HCT116 (cell line): ENCODE measurements at regions not wholly inside any gene's neighbourhood (a gene's known extent, or its start where the extent isn't known, plus 50 kb on each side); places are given as distances from the start of the nearest gene placed in this dataset.

Experiments
- ATAC-seq: fragments of 200-7000 bp; cut with Tn5 transposase; 2 replicates; pipeline ENCODE4 v1.9.1; 2020; ENCODE audit warnings: mild to moderate bottlenecking, moderate library complexity
- BruUV-seq: library from RNA; stranded (reverse); fragments of 400-500 nt; replicated peaks from 2 replicates; lab custom pipeline; 2021; lab: Mats Ljungman, UMichigan
- CTCF ChIA-PET: fragments of 300-600 bp; sonication (Branson Sonifier 250); formaldehyde crosslinking; loops from one replicate; lab custom pipeline; 2021; ENCODE audit warnings: antibody characterized with exemption; lab: Charles Lee
- POLR2A ChIA-PET: fragments of 300-600, 350-600 bp; sonication (Branson Sonifier 250); formaldehyde crosslinking; loops from one replicate; lab custom pipeline; 2021; ENCODE audit warnings: antibody characterized with exemption; lab: Charles Lee
- RAD21 ChIA-PET, 2 experiments: fragments of 300-600 bp; sonication (Branson Sonifier 250); formaldehyde crosslinking; loops; one replicate each; lab custom pipeline; 2023; ENCODE audit warnings: low total read pairs in 2 of 2; ENCODE audit not compliant: uncharacterized antibody in 2 of 2, unreplicated experiment in 2 of 2, low non-redundant PET in 1 of 2; lab: Charles Lee
- DNase-seq: peaks from one replicate; pipeline ENCODE4 v3.0.0-alpha.2; 2010; ENCODE audit warnings: low read depth, low spot score
- H2AFZ ChIP-seq: fragments of 200-600 bp; shearing (Covaris generic), sonication (generic); 2 replicates; pipeline ENCODE4 v1.6.1; 2017; ENCODE audit warnings: low read depth, mixed run types, mixed read lengths, antibody characterized with exemption, low read length; ENCODE audit not compliant: poor library complexity, severe bottlenecking
- H3K27ac ChIP-seq: 2 replicates; pipeline ENCODE4 v1.5.1; 2012; ENCODE audit warnings: low read depth, low read length
- H3K27me3 ChIP-seq: fragments of 200-600 bp; sonication (generic); 2 replicates; pipeline ENCODE4 v1.6.1; 2016; ENCODE audit warnings: mixed run types, low read length, mixed read lengths; ENCODE audit not compliant: insufficient read depth
- H3K36me3 ChIP-seq, 2 experiments: fragments of 200-500 bp in 1 of 2; fragments of 200-600 bp in 1 of 2; sonication (Bioruptor generic) in 1 of 2; sonication (generic) in 1 of 2; 2 replicates each; pipeline versions ENCODE4 v1.5.1 to v1.6.1; 2014 to 2016; ENCODE audit warnings: low read length in 2 of 2, inconsistent platforms in 1 of 2, mixed read lengths in 1 of 2, mixed run types in 1 of 2; ENCODE audit not compliant: insufficient read depth in 2 of 2, control insufficient read depth in 1 of 2
- H3K4me1 ChIP-seq, 2 experiments: fragments of 200-600 bp in 1 of 2; sonication (generic) in 1 of 2; 2 replicates each; pipeline versions ENCODE4 v1.5.1 to v1.6.1; 2012 to 2017; ENCODE audit warnings: low read length in 2 of 2, inconsistent platforms in 1 of 2, mild to moderate bottlenecking in 1 of 2, mixed read lengths in 1 of 2, mixed run types in 1 of 2, moderate library complexity in 1 of 2; ENCODE audit not compliant: insufficient read depth in 2 of 2, control insufficient read depth in 1 of 2
- H3K4me2 ChIP-seq: fragments of 200-600 bp; sonication (generic); 2 replicates; pipeline ENCODE4 v1.6.1; 2017; ENCODE audit warnings: mixed run types, low read length, mixed read lengths
- H3K4me3 ChIP-seq, 2 experiments: fragments of 200-600 bp in 1 of 2; sonication (generic) in 1 of 2; replicated peaks in 1 of 2; 2 replicates each; pipeline ENCODE4 v1.5.1; 2011 to 2016; ENCODE audit warnings: low read length in 2 of 2, control low read depth in 1 of 2, low read depth in 1 of 2, mild to moderate bottlenecking in 1 of 2, mixed read lengths in 1 of 2, mixed run types in 1 of 2
- H3K79me2 ChIP-seq: fragments of 200-600 bp; sonication (generic); 2 replicates; pipeline ENCODE4 v1.6.1; 2017; ENCODE audit warnings: mild to moderate bottlenecking, mixed run types, low read length, moderate library complexity, mixed read lengths; ENCODE audit not compliant: insufficient read depth
- H3K9ac ChIP-seq: fragments of 200-600 bp; sonication (generic); 2 replicates; pipeline ENCODE4 v1.6.1; 2016; ENCODE audit warnings: low read length, mixed read lengths
- H3K9me2 ChIP-seq: fragments of 200-600 bp; sonication (generic), shearing (Covaris generic); 2 replicates; pipeline ENCODE4 v1.6.1; 2017; ENCODE audit warnings: mixed run types, mild to moderate bottlenecking, moderate library complexity; ENCODE audit not compliant: insufficient read depth
- H3K9me3 ChIP-seq, 2 experiments: fragments of 200-500 bp in 1 of 2; fragments of 200-600 bp in 1 of 2; sonication (Bioruptor generic) in 1 of 2; sonication (generic) in 1 of 2; 2 replicates each; pipeline ENCODE4 v1.6.1; 2014 to 2017; ENCODE audit warnings: low read length in 2 of 2, mixed read lengths in 2 of 2, inconsistent platforms in 1 of 2, low read depth in 1 of 2, mild to moderate bottlenecking in 1 of 2, mixed run types in 1 of 2, moderate library complexity in 1 of 2; ENCODE audit not compliant: control insufficient read depth in 1 of 2, insufficient read depth in 1 of 2
- H4K20me1 ChIP-seq: fragments of 200-600 bp; sonication (generic), shearing (Covaris generic); 2 replicates; pipeline ENCODE4 v1.6.1; 2017; ENCODE audit warnings: mixed run types, mild to moderate bottlenecking, moderate library complexity; ENCODE audit not compliant: insufficient read depth
- ATF3 ChIP-seq: IDR thresholded peaks from 2 replicates; pipeline ENCODE4 v1.6.1; 2012
- CBX3 ChIP-seq: IDR thresholded peaks from 2 replicates; pipeline ENCODE4 v1.6.1; 2012; ENCODE audit warnings: low read depth
- CTCF ChIP-seq, 3 experiments: fragments of 200-600 bp in 1 of 3; sonication (generic) in 1 of 3; IDR thresholded peaks in 2 of 3; conservative IDR thresholded peaks in 1 of 3; 2 replicates each; pipeline ENCODE4 v1.5.1; 2012 to 2017; ENCODE audit warnings: low read depth in 2 of 3, low read length in 2 of 3, antibody characterized with exemption in 1 of 3, borderline replicate concordance in 1 of 3, control low read depth in 1 of 3, mild to moderate bottlenecking in 1 of 3, mixed read lengths in 1 of 3, mixed run types in 1 of 3, moderate library complexity in 1 of 3; ENCODE audit not compliant: insufficient read depth in 1 of 3
- EGR1 ChIP-seq: IDR thresholded peaks from 2 replicates; pipeline ENCODE4 v1.6.1; 2012; ENCODE audit warnings: low read depth
- ELF1 ChIP-seq: IDR thresholded peaks from 2 replicates; pipeline ENCODE4 v1.6.1; 2012; ENCODE audit warnings: low read depth, borderline replicate concordance
- EZH2phosphoT487 ChIP-seq: fragments of 200-600 bp; IDR thresholded peaks from 2 replicates; pipeline ENCODE4 v1.6.1; 2018; ENCODE audit warnings: antibody characterized with exemption, borderline replicate concordance
- FOSL1 ChIP-seq: IDR thresholded peaks from 2 replicates; pipeline ENCODE4 v1.6.1; 2012; ENCODE audit warnings: low read depth
- JUND ChIP-seq: IDR thresholded peaks from 2 replicates; pipeline ENCODE4 v1.6.1; 2012
- MAX ChIP-seq: IDR thresholded peaks from 2 replicates; pipeline ENCODE4 v1.6.1; 2012
- POLR2A ChIP-seq: IDR thresholded peaks from 2 replicates; pipeline ENCODE4 v1.7.0; 2011; ENCODE audit warnings: borderline replicate concordance; ENCODE audit not compliant: insufficient read depth, insufficient read length; ENCODE audit errors: extremely low read depth
- POLR2AphosphoS5 ChIP-seq: IDR thresholded peaks from 2 replicates; pipeline ENCODE4 v1.6.1; 2011; ENCODE audit warnings: mild to moderate bottlenecking, low read depth, low read length, moderate library complexity
- RAD21 ChIP-seq: IDR thresholded peaks from 2 replicates; pipeline ENCODE4 v1.6.1; 2012; ENCODE audit warnings: low read depth, mild to moderate bottlenecking
- SP1 ChIP-seq: IDR thresholded peaks from 2 replicates; pipeline ENCODE4 v1.6.1; 2012; ENCODE audit warnings: low read depth
- SRF ChIP-seq: IDR thresholded peaks from 2 replicates; pipeline ENCODE4 v1.6.1; 2012; ENCODE audit warnings: low read depth
- TCF7L2 ChIP-seq: IDR thresholded peaks from 2 replicates; pipeline ENCODE4 v1.7.0; 2011; ENCODE audit warnings: borderline replicate concordance, inconsistent platforms; ENCODE audit not compliant: insufficient read depth, insufficient read length; ENCODE audit errors: extremely low read depth
- YY1 ChIP-seq: IDR thresholded peaks from 2 replicates; pipeline ENCODE4 v1.6.1; 2011; ENCODE audit warnings: low read length, low read depth, moderate library complexity, mild to moderate bottlenecking; ENCODE audit not compliant: insufficient replicate concordance; ENCODE audit errors: extremely low read depth
- ZBTB33 ChIP-seq: IDR thresholded peaks from 2 replicates; pipeline ENCODE4 v1.6.1; 2011; ENCODE audit warnings: mild to moderate bottlenecking, low read length, moderate library complexity; ENCODE audit not compliant: insufficient replicate concordance; ENCODE audit errors: extremely low read depth
- ZFX ChIP-seq: fragments of 450-650 bp; IDR thresholded peaks from 2 replicates; pipeline ENCODE4 v1.6.1; 2017
- intact Hi-C: fragments of 100-400 bp; cut with micrococcal nuclease; formaldehyde crosslinking; loops from 2 replicates; pipeline ENCODE4 v1.10.0; 2022

GRCh38 chr1:58942759-58943191 lies 158.9 kb upstream of the JUN start:
- ATAC-seq (no peak), DNase-seq (no peak)
- no peaks in the 10 kb centered on the region for H4K20me1 ChIP-seq
- ChIA-PET POLR2A (no interaction called here), RAD21 (no interaction called here), CTCF (no interaction called here)
- H3K4me3 ChIP-seq, result no peak overlapping the region
- no peaks in the 10 kb centered on the region for H3K4me1 ChIP-seq
- no TSS peak for BruUV-seq
- H3K9me3 ChIP-seq, result no peaks in the 10 kb centered on the region
- no peaks in the 10 kb centered on the region for H3K9me2 ChIP-seq
- no peak overlapping the region for H2AFZ ChIP-seq
- H3K79me2 ChIP-seq, result no peaks in the 10 kb centered on the region
- no peaks in the 10 kb centered on the region for H3K27me3 ChIP-seq
- intact Hi-C loops, result no loop called here
- no peak overlapping the region for H3K9ac ChIP-seq
- no peak overlapping the region for H3K4me2 ChIP-seq
- H3K36me3 ChIP-seq, result no peaks in the 10 kb centered on the region
- H3K27ac ChIP-seq, result no peak overlapping the region
- no peak for TF ChIP-seq POLR2AphosphoS5
- TF ChIP-seq ZFX, result no peak
- TF ChIP-seq ATF3, result no peak
- TF ChIP-seq YY1, result no peak
- TF ChIP-seq CBX3, result no peak
- no peak for TF ChIP-seq SP1
- no peak for TF ChIP-seq ZBTB33
- no peak for TF ChIP-seq EZH2phosphoT487
- TF ChIP-seq JUND, result no peak
- TF ChIP-seq MAX, result no peak
- no peak for TF ChIP-seq FOSL1
- TF ChIP-seq CTCF (IDR thresholded peaks at IDR 0.05 in 2 of 3, conservative IDR thresholded peaks at IDR 0.05 in 1 of 3; ENCODE audit: borderline replicate concordance in 1 of 3, insufficient read depth in 1 of 3, low read depth in 2 of 3, low read length in 2 of 3), result no peak
- TF ChIP-seq POLR2A, result no peak
- TF ChIP-seq SRF, result no peak
- no peak for TF ChIP-seq TCF7L2
- no peak for TF ChIP-seq ELF1
- no peak for TF ChIP-seq RAD21
- no peak for TF ChIP-seq EGR1
